Naive B cell (primary cell): ENCODE measurements at regions not wholly inside any gene's neighbourhood (a gene's known extent, or its start where the extent isn't known, plus 50 kb on each side); places are given as distances from the start of the nearest gene placed in this dataset.

Experiments
- ATAC-seq, 2 donors: fragments of 150-1000 bp; cut with Tn5 transposase; 2 replicates each; pipeline ENCODE4 v1.10.0; 2021; ENCODE audit warnings: low read depth in 2 of 2, mild to moderate bottlenecking in 2 of 2, moderate library complexity in 2 of 2
- DNase-seq: peaks from one replicate; pipeline ENCODE4 v3.0.0; 2022
- H3K27ac Mint-ChIP-seq, 6 donors: one replicate each; pipeline ENCODE4 v1.8.0; 2020 to 2022; ENCODE audit warnings: mild to moderate bottlenecking in 6 of 6, mixed read lengths in 6 of 6, moderate library complexity in 5 of 6, inconsistent platforms in 2 of 6
- H3K27me3 Mint-ChIP-seq, 3 donors: one replicate each; pipeline ENCODE4 v1.8.0; 2021 to 2022; ENCODE audit warnings: mixed read lengths in 3 of 3, mild to moderate bottlenecking in 1 of 3
- H3K36me3 Mint-ChIP-seq, 2 donors: one replicate each; pipeline ENCODE4 v1.8.0; 2020 to 2022; ENCODE audit warnings: mixed read lengths in 2 of 2, inconsistent platforms in 1 of 2, mild to moderate bottlenecking in 1 of 2
- H3K4me1 Mint-ChIP-seq, 3 donors: one replicate each; pipeline ENCODE4 v1.8.0; 2020 to 2022; ENCODE audit warnings: mixed read lengths in 3 of 3, inconsistent platforms in 1 of 3, mild to moderate bottlenecking in 1 of 3, moderate library complexity in 1 of 3
- H3K4me3 Mint-ChIP-seq, 8 donors: one replicate each; pipeline ENCODE4 v1.8.0; 2020 to 2022; ENCODE audit warnings: mild to moderate bottlenecking in 8 of 8, mixed read lengths in 8 of 8, moderate library complexity in 8 of 8, inconsistent platforms in 2 of 8
- H3K9me3 Mint-ChIP-seq, 7 donors: one replicate each; pipeline ENCODE4 v1.8.0; 2020 to 2022; ENCODE audit warnings: mixed read lengths in 7 of 7, mild to moderate bottlenecking in 5 of 7, inconsistent platforms in 2 of 7, moderate library complexity in 1 of 7

DNA sequence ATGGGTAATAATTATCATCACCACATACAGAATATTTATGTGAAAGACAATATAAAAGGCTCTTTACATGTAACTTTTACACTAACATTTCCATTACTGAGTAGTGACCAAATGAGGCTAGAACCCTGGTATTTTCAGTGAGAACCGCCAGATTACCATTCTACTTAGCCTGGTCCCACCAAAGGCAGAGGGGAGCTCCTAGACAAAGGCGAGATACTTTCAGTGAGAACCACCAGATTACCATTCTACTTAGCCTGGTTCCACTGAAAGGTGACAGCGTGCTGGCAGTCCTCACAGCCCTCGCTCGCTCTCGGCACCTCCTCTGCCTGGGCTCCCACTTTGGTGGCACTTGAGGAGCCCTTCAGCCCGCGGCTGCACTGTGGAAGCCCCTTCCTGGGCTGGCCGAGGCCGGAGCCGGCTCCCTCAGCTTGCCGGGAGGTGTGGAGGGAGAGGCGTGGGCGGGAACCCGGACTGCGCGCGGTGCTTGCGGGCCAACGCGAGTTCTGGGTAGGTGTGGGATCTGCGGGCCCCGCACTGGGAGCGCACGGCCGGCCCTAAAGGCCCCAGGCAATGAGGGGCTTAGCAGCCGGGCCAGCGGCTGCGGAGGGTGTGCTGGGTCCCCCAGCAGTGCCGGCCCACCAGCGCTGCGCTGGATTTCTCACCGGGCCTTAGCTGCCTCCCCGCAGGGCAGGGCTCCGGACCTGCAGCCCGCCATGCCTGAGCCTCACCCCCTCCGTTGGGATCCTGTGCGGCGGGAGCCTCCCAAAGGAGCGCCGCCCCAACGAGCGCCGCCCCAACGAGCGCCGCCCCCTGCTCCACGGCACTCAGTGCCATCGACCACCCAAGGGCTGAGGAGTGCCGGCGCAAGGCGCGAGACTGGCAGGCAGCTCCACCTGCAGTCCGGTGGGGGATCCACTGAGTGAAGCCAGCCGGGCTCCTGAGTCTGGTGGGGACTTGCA lies 1276.1 kb downstream of the PCDH7 start:
- Mint-ChIP-seq H3K36me3 (no peaks in the 10 kb centered on the region), H3K4me1 (no peaks in the 10 kb centered on the region), H3K9me3 (peaks cover 0 to 10% (median 4%) of the 10 kb centered on the region in 7 donors), H3K27ac (no peak overlapping the region), H3K4me3 (no peak overlapping the region), H3K27me3 (no peaks in the 10 kb centered on the region)
- no peak for ATAC-seq
- no peak for DNase-seq

DNA sequence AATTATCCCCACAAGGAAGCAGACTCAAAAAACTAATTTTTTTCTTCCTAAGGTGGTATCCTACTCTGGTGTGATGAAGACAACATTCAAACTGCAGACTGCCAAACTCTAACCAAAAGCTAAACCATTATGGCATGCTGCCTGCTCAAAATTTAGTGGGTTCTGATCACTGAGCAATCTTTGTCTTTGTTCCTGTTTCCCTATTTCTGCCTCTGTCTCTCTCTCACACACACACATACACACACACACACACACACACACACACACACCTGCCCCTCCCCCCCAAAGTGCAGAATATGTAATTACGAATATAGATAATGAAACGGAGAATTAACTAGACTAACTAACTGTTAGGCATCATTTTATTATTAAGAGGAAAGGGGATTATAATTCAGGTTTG lies 1278.6 kb downstream of the PCDH7 start:
- Mint-ChIP-seq H3K9me3 (peaks cover 0 to 6% (median 0%) of the 10 kb centered on the region in 7 donors), H3K4me1 (no peaks in the 10 kb centered on the region), H3K36me3 (no peaks in the 10 kb centered on the region), H3K27ac (no peak overlapping the region), H3K4me3 (no peak overlapping the region), H3K27me3 (no peaks in the 10 kb centered on the region)
- DNase-seq (no peak), ATAC-seq (no peak)

DNA sequence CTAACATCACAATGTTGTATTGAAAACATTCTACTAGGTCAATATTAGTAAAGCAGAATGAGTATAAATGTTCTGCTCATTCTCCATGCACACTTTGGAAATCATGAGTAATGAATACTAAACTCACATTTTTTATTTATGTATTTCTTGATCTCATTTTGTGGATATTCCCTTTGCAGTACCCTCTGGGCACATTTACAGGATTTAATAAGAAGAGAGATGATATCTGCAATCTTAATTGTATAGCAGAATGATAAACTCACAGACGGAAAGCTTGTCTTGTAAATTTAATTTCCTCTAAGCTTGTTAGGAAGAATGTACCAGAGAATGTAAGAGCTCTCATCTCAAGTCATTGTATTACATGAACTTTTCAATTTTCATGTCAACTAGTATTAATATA lies 1279.7 kb downstream of the PCDH7 start:
- ATAC-seq (no peak), DNase-seq (no peak)
- H3K36me3 Mint-ChIP-seq, result no peaks in the 10 kb centered on the region
- H3K27ac Mint-ChIP-seq, result no peak overlapping the region
- no peak overlapping the region for H3K4me3 Mint-ChIP-seq
- peaks cover 0 to 5% (median 0%) of the 10 kb centered on the region in 7 donors for H3K9me3 Mint-ChIP-seq
- no peaks in the 10 kb centered on the region for H3K27me3 Mint-ChIP-seq
- H3K4me1 Mint-ChIP-seq, result no peaks in the 10 kb centered on the region

DNA sequence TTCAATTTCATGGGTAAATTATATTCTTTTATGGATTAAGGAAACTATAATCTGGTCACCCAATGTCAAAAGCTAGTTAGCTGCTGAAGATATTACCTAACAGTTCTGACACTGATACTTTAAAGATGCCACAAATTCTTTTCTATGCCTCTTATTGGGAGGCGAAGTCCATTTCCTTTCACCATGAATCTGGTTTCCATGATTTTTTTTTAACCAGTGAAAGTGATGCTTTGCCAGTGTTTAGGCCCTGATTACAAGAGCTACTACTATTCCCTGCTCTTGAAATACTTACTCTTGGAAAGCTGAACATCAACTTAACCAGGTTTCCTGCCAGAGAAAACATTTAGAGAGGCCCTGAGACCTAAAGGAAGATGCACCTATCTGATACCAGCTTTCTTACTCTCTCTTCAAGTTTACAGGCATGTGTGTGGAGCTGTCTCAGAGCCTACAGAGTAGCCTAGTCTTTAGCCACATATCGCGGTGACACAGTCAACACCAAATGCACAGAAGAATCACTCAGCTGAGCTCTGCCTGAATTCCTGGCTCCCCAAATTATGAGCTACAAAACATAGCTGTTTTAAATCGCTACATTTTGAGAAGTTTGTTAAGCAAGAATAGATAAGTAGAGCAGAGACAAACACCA lies 1280.8 kb downstream of the PCDH7 start:
- Mint-ChIP-seq H3K4me1 (no peaks in the 10 kb centered on the region), H3K36me3 (no peaks in the 10 kb centered on the region), H3K27me3 (no peaks in the 10 kb centered on the region), H3K27ac (no peak overlapping the region), H3K4me3 (no peak overlapping the region), H3K9me3 (peaks cover 0 to 5% (median 2%) of the 10 kb centered on the region in 7 donors)
- no peak for ATAC-seq
- DNase-seq, result no peak

DNA sequence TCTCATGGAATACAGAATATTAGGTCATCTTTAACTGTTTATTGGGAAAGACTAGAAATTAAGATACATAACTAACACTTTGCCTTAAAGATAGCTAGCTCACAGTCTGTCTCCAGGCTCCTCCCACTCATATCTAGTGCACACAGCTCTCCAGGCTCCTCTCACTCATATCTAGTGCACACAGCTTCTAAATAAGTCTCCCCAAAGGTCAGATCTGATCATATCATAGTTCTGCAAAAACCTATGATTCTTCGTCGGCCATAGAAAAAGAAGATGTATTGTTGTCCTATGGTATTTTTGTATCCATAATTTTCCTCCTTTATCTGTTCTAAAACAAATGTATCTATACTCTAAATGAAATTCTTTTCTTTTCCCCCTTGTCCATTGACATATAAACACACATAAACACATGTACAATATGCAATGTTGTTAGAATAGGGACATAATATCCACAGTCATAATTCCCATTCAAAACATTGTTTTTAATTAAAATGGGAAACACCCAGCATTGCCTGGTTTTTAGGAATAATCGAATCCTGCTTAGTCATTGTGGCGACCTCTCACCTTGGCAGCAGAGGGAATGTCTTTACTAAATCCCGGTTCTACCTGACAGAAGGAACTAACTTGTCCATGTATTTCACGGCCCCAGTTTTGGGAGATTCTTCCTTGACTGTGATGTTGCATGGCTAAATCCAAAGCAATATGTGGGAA lies 1282.0 kb downstream of the PCDH7 start:
- no peaks in the 10 kb centered on the region for H3K4me1 Mint-ChIP-seq
- ATAC-seq (no peak), DNase-seq (no peak)
- H3K4me3 Mint-ChIP-seq, result no peak overlapping the region
- peaks cover 0 to 5% (median 2%) of the 10 kb centered on the region in 7 donors for H3K9me3 Mint-ChIP-seq
- H3K27me3 Mint-ChIP-seq, result no peaks in the 10 kb centered on the region
- H3K36me3 Mint-ChIP-seq, result no peaks in the 10 kb centered on the region
- H3K27ac Mint-ChIP-seq, result peak overlapping the region in 1 of 6 donors; percentile 19

DNA sequence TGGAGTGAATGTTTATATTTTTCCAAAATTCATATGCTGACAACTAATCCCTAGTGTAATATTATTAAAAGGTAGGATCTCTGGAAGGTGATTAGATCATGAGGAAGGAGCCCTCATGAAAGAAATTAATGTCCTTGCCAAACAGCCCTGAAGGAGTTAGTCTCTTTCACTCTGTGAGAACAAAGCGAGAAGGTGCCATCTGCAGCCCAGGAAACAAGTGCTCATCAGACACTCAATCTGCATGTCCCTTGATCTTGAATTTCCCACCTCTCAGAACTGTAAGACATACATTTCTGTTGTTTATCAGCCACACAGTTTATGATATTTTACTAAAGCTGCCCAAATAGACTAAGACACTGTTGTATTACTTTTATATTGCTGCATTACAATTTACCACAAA lies 1283.4 kb downstream of the PCDH7 start:
- ATAC-seq (no peak), DNase-seq (no peak)
- Mint-ChIP-seq H3K36me3 (no peaks in the 10 kb centered on the region), H3K27me3 (no peaks in the 10 kb centered on the region), H3K27ac (no peak overlapping the region), H3K9me3 (peaks cover 0 to 5% (median 0%) of the 10 kb centered on the region in 7 donors), H3K4me3 (no peak overlapping the region), H3K4me1 (no peaks in the 10 kb centered on the region)

DNA sequence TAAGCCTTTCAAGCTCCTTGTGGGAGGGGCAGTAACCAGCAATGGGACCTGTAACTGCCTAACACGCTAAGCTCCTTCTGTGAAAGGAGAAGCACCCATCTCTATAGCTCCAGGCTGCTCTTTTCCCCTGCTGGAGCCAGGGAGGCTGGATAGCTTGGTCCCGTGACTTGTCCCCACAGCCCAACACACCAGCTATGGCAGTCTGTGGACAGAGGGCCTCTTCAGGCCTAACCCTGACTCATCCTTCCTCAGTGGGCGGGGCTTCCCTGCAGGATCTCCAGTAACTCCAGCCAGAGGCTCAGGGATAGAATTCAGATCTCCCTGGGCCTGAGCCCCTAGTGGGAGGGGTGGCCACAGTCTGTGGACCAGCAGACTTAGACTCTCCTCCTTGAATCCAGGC lies 1290.1 kb downstream of the PCDH7 start:
- Mint-ChIP-seq H3K4me3 (no peak overlapping the region), H3K36me3 (no peaks in the 10 kb centered on the region), H3K27ac (no peak overlapping the region), H3K9me3 (peaks cover 0 to 21% (median 4%) of the 10 kb centered on the region in 7 donors), H3K27me3 (no peaks in the 10 kb centered on the region), H3K4me1 (no peaks in the 10 kb centered on the region)
- no peak for ATAC-seq
- no peak for DNase-seq

DNA sequence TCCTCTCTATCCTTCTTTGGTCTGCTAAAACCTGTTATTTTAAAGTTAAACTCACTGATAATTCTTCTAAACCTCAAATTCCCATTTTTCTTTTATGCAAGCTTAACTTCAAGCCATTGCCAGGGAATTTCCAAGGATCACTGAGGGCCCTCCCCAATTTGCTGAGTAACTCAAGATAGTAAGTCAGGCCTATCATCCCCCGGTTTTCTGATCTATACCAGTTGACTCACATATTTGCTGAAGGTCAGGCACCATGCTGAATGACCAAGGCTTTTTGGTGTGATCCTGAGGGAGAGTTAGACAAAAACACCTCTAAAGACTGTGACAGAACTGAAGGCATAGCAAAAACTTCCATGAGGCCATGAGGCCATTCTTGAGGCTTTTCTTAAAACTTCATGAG lies 1301.9 kb downstream of the PCDH7 start:
- no peaks in the 10 kb centered on the region for H3K27me3 Mint-ChIP-seq
- H3K4me3 Mint-ChIP-seq, result no peak overlapping the region

DNA sequence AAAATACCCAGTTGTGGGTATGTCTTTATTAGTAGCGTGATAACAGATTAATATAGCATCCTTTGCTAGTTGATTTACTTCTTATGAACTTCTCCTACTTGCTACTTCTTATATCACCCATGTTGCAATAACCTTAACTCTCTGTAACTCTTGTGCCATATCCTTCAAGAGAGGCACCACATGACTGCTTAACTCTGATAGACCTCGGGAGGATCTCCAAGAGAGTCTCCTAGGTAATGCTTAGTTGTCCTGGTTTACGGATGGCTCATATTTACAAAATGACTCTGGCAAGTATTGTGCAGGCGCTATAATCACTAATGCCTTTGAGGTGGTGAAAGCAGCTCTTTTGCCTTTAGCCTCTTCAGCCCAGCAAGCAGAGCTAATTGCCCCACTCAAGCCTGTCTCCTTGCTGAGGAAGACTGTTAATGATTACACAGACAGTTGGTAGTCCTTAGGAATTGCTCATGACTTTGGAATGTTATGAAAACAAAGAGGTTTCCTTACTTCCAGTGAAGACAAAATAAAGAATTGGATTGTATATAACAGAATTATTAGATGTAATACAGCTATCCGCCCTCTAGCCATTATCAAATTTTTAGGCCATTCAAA lies 1305.8 kb downstream of the PCDH7 start:
- ATAC-seq (no peak), DNase-seq (no peak)
- H3K4me3 Mint-ChIP-seq, result no peak overlapping the region
- H3K36me3 Mint-ChIP-seq, result no peaks in the 10 kb centered on the region
- H3K9me3 Mint-ChIP-seq, result peaks cover 0 to 6% (median 5%) of the 10 kb centered on the region in 7 donors
- no peak overlapping the region for H3K27ac Mint-ChIP-seq
- no peaks in the 10 kb centered on the region for H3K4me1 Mint-ChIP-seq
- no peaks in the 10 kb centered on the region for H3K27me3 Mint-ChIP-seq

More for the DNA sequence above, 1301.9 kb downstream of the PCDH7 start:
- ATAC-seq (no peak), DNase-seq (no peak)
- no peak overlapping the region for H3K27ac Mint-ChIP-seq
- peaks cover 0 to 6% (median 5%) of the 10 kb centered on the region in 7 donors for H3K9me3 Mint-ChIP-seq
- no peaks in the 10 kb centered on the region for H3K36me3 Mint-ChIP-seq
- no peaks in the 10 kb centered on the region for H3K4me1 Mint-ChIP-seq

DNA sequence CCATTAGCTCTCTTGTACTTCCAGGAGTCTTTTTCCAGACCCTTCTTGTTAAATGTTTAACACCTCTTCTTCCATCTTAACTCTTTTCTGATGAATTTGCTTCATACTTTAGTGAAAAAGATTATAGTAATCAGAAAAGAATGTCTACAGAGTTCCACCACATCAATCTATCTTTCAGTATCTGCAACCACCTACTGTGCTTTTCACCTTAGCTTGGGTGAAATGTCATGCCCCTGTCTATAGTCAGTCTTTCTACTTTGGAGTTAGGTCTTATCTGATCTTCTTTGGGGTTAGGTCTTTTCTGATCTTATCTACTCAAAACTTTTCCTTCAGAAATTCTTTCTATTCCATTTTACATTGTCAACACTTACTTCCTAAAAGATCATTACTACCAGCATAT lies 1310.2 kb downstream of the PCDH7 start:
- no peaks in the 10 kb centered on the region for H3K4me1 Mint-ChIP-seq
- peaks cover 0 to 9% (median 0%) of the 10 kb centered on the region in 7 donors for H3K9me3 Mint-ChIP-seq
- DNase-seq (no peak), ATAC-seq (no peak)
- no peak overlapping the region for H3K27ac Mint-ChIP-seq
- no peaks in the 10 kb centered on the region for H3K36me3 Mint-ChIP-seq
- no peaks in the 10 kb centered on the region for H3K27me3 Mint-ChIP-seq
- H3K4me3 Mint-ChIP-seq, result no peak overlapping the region

DNA sequence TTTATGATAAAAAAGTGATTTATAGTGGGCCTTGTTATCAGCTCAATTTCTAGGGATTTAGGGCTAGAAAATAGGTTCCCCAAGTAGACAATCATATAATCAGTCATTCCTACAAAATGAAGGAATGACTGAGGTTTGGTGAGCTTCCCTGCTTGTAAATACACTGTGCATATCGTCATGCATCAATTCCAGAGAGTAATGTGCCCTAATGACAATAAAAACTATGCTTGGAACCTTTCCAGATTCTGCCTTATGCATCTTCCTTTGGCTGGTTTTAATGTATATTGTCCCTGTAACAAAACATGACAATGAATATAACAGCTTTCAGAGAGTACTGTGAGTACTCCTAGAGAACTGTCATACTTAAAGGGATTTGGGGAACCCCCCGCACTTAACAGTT lies 1310.9 kb downstream of the PCDH7 start:
- no peak overlapping the region for H3K4me3 Mint-ChIP-seq
- no peak for ATAC-seq
- no peaks in the 10 kb centered on the region for H3K4me1 Mint-ChIP-seq
- H3K36me3 Mint-ChIP-seq, result no peaks in the 10 kb centered on the region
- no peak overlapping the region for H3K27ac Mint-ChIP-seq
- H3K27me3 Mint-ChIP-seq, result no peaks in the 10 kb centered on the region
- DNase-seq, result no peak
- peaks cover 0 to 5% (median 1%) of the 10 kb centered on the region in 7 donors for H3K9me3 Mint-ChIP-seq

DNA sequence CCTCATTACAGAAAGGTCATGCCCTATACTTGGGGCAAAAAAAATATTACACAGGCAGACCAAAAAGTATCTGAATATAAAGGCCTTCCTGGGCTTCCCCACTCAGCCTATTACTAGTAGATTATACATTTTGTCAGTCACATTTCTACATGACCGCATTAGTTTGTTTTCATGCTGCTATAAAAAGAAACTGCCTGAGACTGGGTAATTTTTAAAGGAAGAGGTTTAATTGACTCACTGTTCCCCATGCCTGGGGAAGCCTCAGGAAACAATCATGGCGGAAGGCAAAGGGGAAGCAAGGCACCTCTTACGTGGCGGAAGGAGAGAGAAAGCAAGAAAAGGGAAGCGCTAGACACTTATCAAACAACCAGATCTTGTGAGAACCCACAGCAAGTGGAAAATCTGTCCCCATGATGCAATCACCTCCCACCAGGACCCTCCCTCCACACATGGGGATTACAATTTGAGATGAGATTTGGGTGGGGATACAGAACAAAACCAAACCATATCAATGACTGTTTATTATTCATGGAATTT lies 1312.0 kb downstream of the PCDH7 start:
- no peaks in the 10 kb centered on the region for H3K4me1 Mint-ChIP-seq
- no peak overlapping the region for H3K27ac Mint-ChIP-seq
- H3K4me3 Mint-ChIP-seq, result no peak overlapping the region
- no peaks in the 10 kb centered on the region for H3K27me3 Mint-ChIP-seq
- ATAC-seq (no peak), DNase-seq (no peak)
- H3K36me3 Mint-ChIP-seq, result no peaks in the 10 kb centered on the region
- peaks cover 0 to 5% (median 3%) of the 10 kb centered on the region in 7 donors for H3K9me3 Mint-ChIP-seq

DNA sequence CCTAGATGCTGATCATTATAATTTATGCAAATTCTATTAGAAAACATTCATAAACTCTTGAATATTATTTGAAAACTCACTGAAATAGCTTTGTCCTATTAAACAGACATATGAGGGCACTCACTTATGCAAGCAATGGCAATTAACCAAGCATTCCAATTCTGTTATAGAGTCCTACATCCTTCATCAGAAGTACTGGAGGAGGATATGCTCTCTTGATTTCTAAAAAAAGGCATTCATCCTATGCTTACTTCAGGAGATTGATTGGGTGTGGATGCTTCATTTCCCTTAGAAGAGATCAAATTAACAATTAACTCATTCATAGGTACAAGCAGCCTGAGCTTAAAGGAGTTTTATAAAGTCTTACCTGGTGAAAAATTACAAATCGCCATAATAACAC lies 1317.2 kb downstream of the PCDH7 start:
- H3K27ac Mint-ChIP-seq, result no peak overlapping the region
- no peaks in the 10 kb centered on the region for H3K36me3 Mint-ChIP-seq
- ATAC-seq (no peak), DNase-seq (no peak)
- H3K4me3 Mint-ChIP-seq, result no peak overlapping the region
- peaks cover 0 to 8% (median 3%) of the 10 kb centered on the region in 7 donors for H3K9me3 Mint-ChIP-seq
- H3K27me3 Mint-ChIP-seq, result no peaks in the 10 kb centered on the region
- H3K4me1 Mint-ChIP-seq, result no peaks in the 10 kb centered on the region
